HEK293 (cell line): ENCODE measurements at regions not wholly inside any gene's neighbourhood (a gene's known extent, or its start where the extent isn't known, plus 50 kb on each side); places are given as distances from the start of the nearest gene placed in this dataset.

Experiments
- CTCF ChIA-PET: fragments of 350-600 bp; formaldehyde crosslinking; extraction: SDS; loops from one replicate; lab custom pipeline; 2021; ENCODE audit warnings: antibody characterized with exemption; lab: Yijun Ruan, JAX
- POLR2A ChIA-PET: fragments of 300-600 bp; formaldehyde crosslinking; extraction: SDS; loops from one replicate; lab custom pipeline; 2020; ENCODE audit warnings: antibody characterized with exemption, inconsistent platforms; lab: Yijun Ruan, JAX
- H3K27ac ChIP-seq: fragments of 200-500 bp; sonication (Bioruptor generic); 2 replicates; pipeline ENCODE4 v1.5.1; 2014; ENCODE audit warnings: low read depth, low read length, control low read depth, inconsistent platforms; ENCODE audit errors: extremely low read depth
- H3K36me3 ChIP-seq, 2 experiments: fragments of 200-500 bp in 1 of 2; sonication (Bioruptor generic) in 1 of 2; 1 replicate in 1 of 2; 2 replicates in 1 of 2; pipeline ENCODE4 v1.5.1; 2014 to 2017; ENCODE audit warnings: inconsistent platforms in 2 of 2, low read length in 2 of 2; ENCODE audit not compliant: control insufficient read depth in 2 of 2, insufficient read depth in 1 of 2
- H3K4me1 ChIP-seq: fragments of 200-500 bp; sonication (Bioruptor generic); 2 replicates; pipeline ENCODE4 v1.5.1; 2014; ENCODE audit warnings: mild to moderate bottlenecking, low read length, inconsistent platforms; ENCODE audit not compliant: control insufficient read depth, insufficient read depth
- H3K4me3 ChIP-seq: 2 replicates; pipeline ENCODE4 v1.5.1; 2011; ENCODE audit warnings: low read depth, mild to moderate bottlenecking, control low read depth, low read length, moderate library complexity
- H3K9me3 ChIP-seq: fragments of 200-500 bp; sonication (Bioruptor generic); 2 replicates; pipeline ENCODE4 v1.5.1; 2014; ENCODE audit warnings: low read depth, low read length, inconsistent platforms; ENCODE audit not compliant: control insufficient read depth, insufficient read depth
- AEBP2 ChIP-seq: fragments of 450-650 bp; formaldehyde crosslinking; IDR thresholded peaks from 2 replicates; pipeline ENCODE4 v1.5.1; 2016; ENCODE audit warnings: missing biosample characterization, missing genetic modification characterization, borderline replicate concordance
- BCL11A ChIP-seq: fragments of 450-650 bp; formaldehyde crosslinking; IDR thresholded peaks from 2 replicates; pipeline ENCODE4 v1.5.1; 2016; ENCODE audit warnings: low read depth, missing biosample characterization, missing genetic modification characterization
- PATZ1 ChIP-seq: fragments of 450-650 bp; formaldehyde crosslinking; IDR thresholded peaks from 2 replicates; pipeline ENCODE4 v1.5.1; 2016; ENCODE audit warnings: missing biosample characterization, missing genetic modification characterization
- ZBTB10 ChIP-seq: fragments of 450-650 bp; formaldehyde crosslinking; IDR thresholded peaks from 2 replicates; pipeline ENCODE4 v1.5.1; 2016; ENCODE audit warnings: missing biosample characterization, missing genetic modification characterization
- ZFHX2 ChIP-seq: fragments of 450-650 bp; formaldehyde crosslinking; conservative IDR thresholded peaks from 2 replicates; pipeline ENCODE4 v1.5.1; 2016; ENCODE audit warnings: missing biosample characterization, missing genetic modification characterization
- ZNF157 ChIP-seq: fragments of 450-650 bp; formaldehyde crosslinking; IDR thresholded peaks from 2 replicates; pipeline ENCODE4 v1.5.1; 2016; ENCODE audit warnings: missing biosample characterization, missing genetic modification characterization
- ZNF174 ChIP-seq: fragments of 450-650 bp; formaldehyde crosslinking; IDR thresholded peaks from 2 replicates; pipeline ENCODE4 v1.5.0; 2017; ENCODE audit warnings: missing biosample characterization, mild to moderate bottlenecking, missing genetic modification characterization
- ZNF18 ChIP-seq: fragments of 450-650 bp; formaldehyde crosslinking; IDR thresholded peaks from 2 replicates; pipeline ENCODE4 v1.5.1; 2016; ENCODE audit warnings: missing biosample characterization, missing genetic modification characterization
- ZNF391 ChIP-seq: fragments of 450-650 bp; formaldehyde crosslinking; IDR thresholded peaks from 2 replicates; pipeline ENCODE4 v1.5.1; 2016; ENCODE audit warnings: low read depth, missing biosample characterization, missing genetic modification characterization, borderline replicate concordance
- ZNF449 ChIP-seq: fragments of 450-650 bp; formaldehyde crosslinking; IDR thresholded peaks from 2 replicates; pipeline ENCODE4 v1.5.1; 2017; ENCODE audit warnings: missing biosample characterization, mild to moderate bottlenecking, missing genetic modification characterization, moderate library complexity
- ZNF704 ChIP-seq: fragments of 450-650 bp; formaldehyde crosslinking; IDR thresholded peaks from 2 replicates; pipeline ENCODE4 v1.5.1; 2016; ENCODE audit warnings: missing biosample characterization, missing genetic modification characterization
- ZXDB ChIP-seq: fragments of 450-650 bp; formaldehyde crosslinking; IDR thresholded peaks from 2 replicates; pipeline ENCODE4 v1.5.1; 2016; ENCODE audit warnings: missing biosample characterization, missing genetic modification characterization

- Histone ChIP-seq H3K4me3 (no peak overlapping the region), H3K36me3 (no peaks in the 10 kb centered on the region), H3K9me3 (no peaks in the 10 kb centered on the region), H3K4me1 (no peaks in the 10 kb centered on the region), H3K27ac (no peak overlapping the region)
- POLR2A ChIA-PET: no interaction called here
- TF ChIP-seq ZNF391 (tag by site-specific recombination): no peak
- TF ChIP-seq ZXDB (tag by site-specific recombination): no peak
- no peak for TF ChIP-seq ZNF174
- TF ChIP-seq ZNF157 (tag by site-specific recombination): no peak
- TF ChIP-seq ZNF18 (tag by site-specific recombination): no peak
- no peak for TF ChIP-seq AEBP2 (tag by site-specific recombination)
- no peak for TF ChIP-seq PATZ1 (tag by site-specific recombination)
- TF ChIP-seq ZBTB10 (tag by site-specific recombination): no peak
- no peak for TF ChIP-seq ZNF704 (tag by site-specific recombination)
- no peak for TF ChIP-seq ZNF449 (tag by site-specific recombination)
- CTCF ChIA-PET: no interaction called here
These were observed 108.7 kb upstream of the TTC34 start for GRCh38 chr1:2910211-2910610.

GRCh38 chr1:2911421-2912178 lies 109.7 kb upstream of the ACTRT2 start:
- Histone ChIP-seq H3K4me1 (no peaks in the 10 kb centered on the region), H3K36me3 (no peaks in the 10 kb centered on the region), H3K27ac (no peak overlapping the region), H3K9me3 (no peaks in the 10 kb centered on the region), H3K4me3 (no peak overlapping the region)
- POLR2A ChIA-PET: no interaction called here
- CTCF ChIA-PET: interaction anchor here (0.6 kb wide), 1 partner anchor 708 kb away, joined by 3 read pairs; no protein-coding TSS in a partner anchor
- TF ChIP-seq BCL11A (tag by site-specific recombination): no peak
- TF ChIP-seq ZFHX2 (tag by site-specific recombination): 0 out of 2 replicates have a peak, but pooled peaks have one; percentile 22
